GM12891 (cell line): ENCODE measurements at regions not wholly inside any gene's neighbourhood (a gene's known extent, or its start where the extent isn't known, plus 50 kb on each side); places are given as distances from the start of the nearest gene placed in this dataset.

ENCODE experiments used
- DNase-seq: peaks from one replicate; pipeline ENCODE4 v3.0.0; 2011; ENCODE audit warnings: low spot score; ENCODE audit not compliant: insufficient read length
- FAIRE-seq: peaks from 2 replicates; lab custom pipeline; 2011; peaks lifted over from hg19 to GRCh38; lab: Jason Lieb, UNC
- PAX5 ChIP-seq: IDR thresholded peaks from 2 replicates; pipeline ENCODE4 v1.6.1; 2011; ENCODE audit warnings: low read length, moderate library complexity, mild to moderate bottlenecking; ENCODE audit not compliant: insufficient read depth, severe bottlenecking
- POLR2A ChIP-seq: IDR thresholded peaks from 2 replicates; pipeline ENCODE4 v1.6.1; 2011; ENCODE audit warnings: low read depth, low read length, control low read depth
- POLR2AphosphoS5 ChIP-seq: IDR thresholded peaks from 2 replicates; pipeline ENCODE4 v1.6.1; 2011; ENCODE audit warnings: low read depth, low read length, control low read depth
- POU2F2 ChIP-seq: IDR thresholded peaks from 2 replicates; pipeline ENCODE4 v1.6.1; 2011; ENCODE audit warnings: low read depth, mild to moderate bottlenecking, control low read depth, low read length, moderate library complexity
- SPI1 ChIP-seq: IDR thresholded peaks from 2 replicates; pipeline ENCODE4 v1.6.1; 2011; ENCODE audit warnings: low read depth, low read length, control low read depth
- TAF1 ChIP-seq: IDR thresholded peaks from 2 replicates; pipeline ENCODE4 v1.6.1; 2011; ENCODE audit warnings: low read depth, low read length, control low read depth

- no peak for TF ChIP-seq SPI1
- no peak for TF ChIP-seq POU2F2
- TF ChIP-seq POLR2A, result no peak
- no peak for TF ChIP-seq TAF1
- no peak for TF ChIP-seq PAX5
- TF ChIP-seq POLR2AphosphoS5, result no peak
- DNase-seq, result no peak
- no peak for FAIRE-seq
Measured at GRCh38 chr6:141451511-141452353, 681.0 kb upstream of the GJE1 start.

- DNase-seq (no peak), FAIRE-seq (no peak)
- TF ChIP-seq TAF1, result no peak
- no peak for TF ChIP-seq POLR2AphosphoS5
- no peak for TF ChIP-seq POLR2A
Measured at GRCh38 chr6:141451181-141451510, 681.6 kb upstream of the GJE1 start.

- TF ChIP-seq SPI1, result no peak
- TF ChIP-seq POLR2AphosphoS5, result no peak
- TF ChIP-seq POLR2A, result no peak
- TF ChIP-seq PAX5, result no peak
- no peak for TF ChIP-seq POU2F2
- no peak for DNase-seq
Measured at GRCh38 chr6:141445928-141446628, 686.6 kb upstream of the GJE1 start.

GRCh38 chr6:141443668-141444289 is 688.9 kb upstream of the GJE1 start:
- no peak for DNase-seq
- FAIRE-seq, result no peak
- TF ChIP-seq POLR2A (no peak), SPI1 (no peak), POLR2AphosphoS5 (no peak), TAF1 (no peak), POU2F2 (no peak), PAX5 (no peak)

More at GRCh38 chr6:141445928-141446628, 686.6 kb upstream of the GJE1 start:
- no peak for FAIRE-seq

GRCh38 chr6:141443032-141443431 is 689.7 kb upstream of the GJE1 start:
- DNase-seq, result no peak
- TF ChIP-seq TAF1, result no peak
- TF ChIP-seq POLR2AphosphoS5, result no peak
- TF ChIP-seq PAX5, result no peak
- TF ChIP-seq POLR2A, result no peak
- TF ChIP-seq POU2F2, result no peak
- no peak for TF ChIP-seq SPI1
- no peak for FAIRE-seq

GRCh38 chr6:141439513-141439912 is 693.2 kb upstream of the GJE1 start:
- DNase-seq (no peak), FAIRE-seq (no peak)
- TF ChIP-seq POU2F2 (no peak), TAF1 (no peak), SPI1 (no peak), POLR2AphosphoS5 (no peak), POLR2A (no peak), PAX5 (no peak)

GRCh38 chr6:141437685-141438084 is 695.0 kb upstream of the GJE1 start:
- TF ChIP-seq PAX5 (no peak), POU2F2 (no peak), TAF1 (no peak), SPI1 (no peak), POLR2A (no peak), POLR2AphosphoS5 (no peak)
- no peak for DNase-seq

GRCh38 chr6:141437011-141437410 is 695.7 kb upstream of the GJE1 start:
- DNase-seq (no peak), FAIRE-seq (no peak)
- TF ChIP-seq SPI1, result no peak
- TF ChIP-seq POU2F2, result no peak
- no peak for TF ChIP-seq TAF1
- TF ChIP-seq PAX5, result no peak
- TF ChIP-seq POLR2AphosphoS5, result no peak
- no peak for TF ChIP-seq POLR2A

More at GRCh38 chr6:141437685-141438084, 695.0 kb upstream of the GJE1 start:
- no peak for FAIRE-seq

- DNase-seq (no peak), FAIRE-seq (no peak)
- TF ChIP-seq POLR2AphosphoS5 (no peak), POLR2A (no peak), TAF1 (no peak), PAX5 (no peak), SPI1 (no peak), POU2F2 (no peak)
Measured at GRCh38 chr6:141426400-141426980, 706.2 kb upstream of the GJE1 start.

GRCh38 chr6:141421378-141421777 is 711.3 kb upstream of the GJE1 start:
- TF ChIP-seq TAF1 (no peak), PAX5 (no peak)
- no peak for FAIRE-seq
- DNase-seq, result no peak
